MM.1S (cell line): ENCODE measurements at regions not wholly inside any gene's neighbourhood (a gene's known extent, or its start where the extent isn't known, plus 50 kb on each side); places are given as distances from the start of the nearest gene placed in this dataset.

Experiments used
- DNase-seq: peaks from one replicate; pipeline ENCODE4 v3.0.0-alpha.2; 2015
- H2AFZ ChIP-seq: fragments of 300-600 bp; sonication (generic); 2 replicates; pipeline ENCODE4 v1.6.0; 2016; ENCODE audit warnings: antibody characterized with exemption, low read length
- H3F3A ChIP-seq: fragments of 300-600 bp; sonication (generic); 2 replicates; pipeline ENCODE4 v1.6.1; 2016; ENCODE audit warnings: mild to moderate bottlenecking, antibody characterized with exemption, low read length, moderate library complexity, mixed read lengths; ENCODE audit not compliant: insufficient read depth
- H3K27ac ChIP-seq: fragments of 300-600 bp; sonication (generic); 2 replicates; pipeline ENCODE4 v1.5.1; 2016; ENCODE audit warnings: mild to moderate bottlenecking, low read length
- H3K27me3 ChIP-seq: fragments of 300-600 bp; sonication (generic); replicated peaks from 2 replicates; pipeline ENCODE4 v1.6.0; 2016; ENCODE audit warnings: low read length; ENCODE audit not compliant: insufficient read depth
- H3K36me3 ChIP-seq: fragments of 300-600 bp; sonication (generic); replicated peaks from 2 replicates; pipeline ENCODE4 v1.6.1; 2016; ENCODE audit warnings: mild to moderate bottlenecking, low read length, mixed read lengths; ENCODE audit not compliant: insufficient read depth
- H3K4me1 ChIP-seq: fragments of 300-600 bp; sonication (generic); 2 replicates; pipeline ENCODE4 v1.6.1; 2016; ENCODE audit warnings: low read length, mixed read lengths
- H3K4me2 ChIP-seq: fragments of 300-600 bp; sonication (generic); 2 replicates; pipeline ENCODE4 v1.6.0; 2016; ENCODE audit warnings: low read depth, low read length
- H3K4me3 ChIP-seq: fragments of 300-600 bp; sonication (generic); 2 replicates; pipeline ENCODE4 v1.5.1; 2016; ENCODE audit warnings: low read length, mixed read lengths
- H3K79me2 ChIP-seq: fragments of 300-600 bp; sonication (generic); 2 replicates; pipeline ENCODE4 v1.6.1; 2016; ENCODE audit warnings: mixed run types, low read length, mixed read lengths
- H3K9ac ChIP-seq: fragments of 300-600 bp; sonication (generic); 2 replicates; pipeline ENCODE4 v1.6.1; 2016; ENCODE audit warnings: low read length, mixed read lengths
- H3K9me2 ChIP-seq: fragments of 300-600 bp; sonication (generic); replicated peaks from 2 replicates; pipeline ENCODE4 v1.6.1; 2016; ENCODE audit warnings: mild to moderate bottlenecking, low read length, mixed read lengths; ENCODE audit not compliant: insufficient read depth
- H3K9me3 ChIP-seq: fragments of 300-600 bp; sonication (generic); replicated peaks from 2 replicates; pipeline ENCODE4 v1.6.1; 2016; ENCODE audit warnings: mild to moderate bottlenecking, low read length, mixed read lengths; ENCODE audit not compliant: insufficient read depth
- H4K20me1 ChIP-seq: fragments of 300-600 bp; sonication (generic); 2 replicates; pipeline ENCODE4 v1.6.1; 2016; ENCODE audit warnings: mild to moderate bottlenecking, low read length, moderate library complexity, mixed read lengths; ENCODE audit not compliant: insufficient read depth
- CTCF ChIP-seq: fragments of 300-600 bp; sonication (generic); IDR thresholded peaks from 2 replicates; pipeline ENCODE4 v1.5.1; 2016; ENCODE audit warnings: antibody characterized with exemption, low read length, mixed read lengths
- EZH2 ChIP-seq: fragments of 300-600 bp; sonication (generic); optimal IDR thresholded peaks from 2 replicates; pipeline ENCODE3; 2017; ENCODE audit warnings: low read depth, mild to moderate bottlenecking, antibody characterized with exemption, low read length, mixed read lengths
- EZH2phosphoT487 ChIP-seq: fragments of 300-600 bp; sonication (generic); IDR thresholded peaks from 2 replicates; pipeline ENCODE4 v1.6.1; 2018; ENCODE audit warnings: antibody characterized with exemption, low read length

DNA sequence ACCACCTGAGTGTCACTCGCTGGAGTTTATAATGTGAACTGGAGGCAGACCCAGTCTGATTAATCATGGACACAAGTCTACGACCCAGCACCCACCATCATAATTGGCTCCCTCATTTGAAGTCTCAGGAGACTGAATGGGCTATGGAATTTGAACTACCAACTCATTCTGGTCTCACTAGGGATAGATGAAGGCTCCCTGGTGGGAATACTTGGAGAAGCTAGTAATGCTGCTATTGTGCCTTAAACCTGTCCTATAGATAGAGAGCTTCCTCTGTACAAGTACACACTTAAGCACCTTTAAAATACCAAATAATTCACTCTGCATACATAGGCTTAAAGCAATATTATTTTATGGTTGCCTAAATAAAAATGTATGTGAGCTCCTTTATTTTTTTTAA, 90.8 kb upstream of the SMARCAD1 start:
- Histone ChIP-seq H3K79me2 (no peaks in the 10 kb centered on the region), H3K27ac (no peak overlapping the region), H3K9me3 (no peaks in the 10 kb centered on the region), H3K4me2 (no peak overlapping the region), H3F3A (no peaks in the 10 kb centered on the region), H3K36me3 (no peaks in the 10 kb centered on the region), H3K4me3 (no peak overlapping the region), H2AFZ (no peak overlapping the region), H3K4me1 (no peaks in the 10 kb centered on the region), H3K9me2 (no peaks in the 10 kb centered on the region), H4K20me1 (no peaks in the 10 kb centered on the region), H3K9ac (no peak overlapping the region), H3K27me3 (no peaks in the 10 kb centered on the region)
- no peak for TF ChIP-seq CTCF
- DNase-seq = no peak

DNA sequence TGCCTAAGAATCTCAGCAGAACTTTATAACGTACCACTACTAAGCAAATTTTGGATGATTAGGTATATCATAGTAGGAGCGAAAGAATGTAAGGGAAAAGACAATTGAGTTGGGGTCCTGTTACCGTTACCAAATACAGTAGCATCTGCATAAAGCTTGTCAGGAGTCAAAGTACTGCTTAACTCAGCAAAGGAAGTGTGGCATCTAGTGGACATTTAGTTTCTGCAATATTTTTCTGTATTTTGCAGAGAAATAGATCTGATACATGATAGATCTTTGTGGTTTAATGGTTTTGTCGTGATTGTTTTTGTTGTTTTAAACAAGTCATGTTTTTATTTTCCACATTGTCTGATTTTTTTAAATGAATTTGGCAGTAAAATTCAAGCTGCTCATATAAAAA, 81.0 kb upstream of the SMARCAD1 start:
- H3K27me3 ChIP-seq = no peaks in the 10 kb centered on the region
- H3K27ac ChIP-seq = no peak overlapping the region
- no peaks in the 10 kb centered on the region for H3K9me3 ChIP-seq
- no peak overlapping the region for H3K4me3 ChIP-seq
- no peak overlapping the region for H2AFZ ChIP-seq
- no peaks in the 10 kb centered on the region for H3F3A ChIP-seq
- DNase-seq = peak; percentile 33
- no peaks in the 10 kb centered on the region for H4K20me1 ChIP-seq
- no peaks in the 10 kb centered on the region for H3K36me3 ChIP-seq
- H3K79me2 ChIP-seq = no peaks in the 10 kb centered on the region
- TF ChIP-seq CTCF (peak; percentile 35), EZH2phosphoT487 (no peak), EZH2 (no peak)
- no peaks in the 10 kb centered on the region for H3K9me2 ChIP-seq
- no peak overlapping the region for H3K9ac ChIP-seq
- H3K4me1 ChIP-seq = no peaks in the 10 kb centered on the region
- no peak overlapping the region for H3K4me2 ChIP-seq

DNA sequence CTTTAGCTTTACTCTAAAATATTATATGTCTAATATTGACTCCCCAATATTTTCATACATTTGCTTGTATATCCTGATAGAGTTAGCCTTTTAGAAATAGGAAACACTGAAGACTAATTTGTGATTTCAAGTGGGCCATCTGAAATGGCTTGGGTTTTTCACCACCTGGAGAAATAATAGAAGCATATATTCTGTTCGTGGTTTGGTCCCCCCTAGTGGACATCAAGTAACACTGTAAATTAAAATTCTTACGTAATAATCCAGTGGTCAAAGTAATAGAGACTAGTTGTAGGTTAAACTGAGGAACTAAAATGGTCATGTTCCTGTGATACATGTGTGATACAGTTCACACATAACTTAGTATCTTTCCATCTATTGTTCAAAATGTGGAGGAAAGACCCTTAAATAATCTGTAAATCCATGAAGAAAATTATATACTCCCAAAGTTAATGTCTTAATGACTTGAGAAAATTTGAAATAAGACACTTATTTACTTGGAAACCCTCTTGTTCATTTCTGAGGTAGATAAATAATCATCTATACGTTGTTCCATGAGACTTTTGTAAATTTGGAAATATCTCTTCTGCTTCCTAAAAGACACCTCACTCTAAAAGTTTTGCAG, 79.8 kb upstream of the SMARCAD1 start:
- Histone ChIP-seq H3K36me3 (no peaks in the 10 kb centered on the region), H3K9me3 (no peaks in the 10 kb centered on the region), H3K27ac (no peak overlapping the region), H3K4me2 (no peak overlapping the region), H3K27me3 (no peaks in the 10 kb centered on the region), H3K79me2 (no peaks in the 10 kb centered on the region), H3K4me1 (no peaks in the 10 kb centered on the region), H2AFZ (no peak overlapping the region), H3F3A (no peaks in the 10 kb centered on the region), H3K4me3 (no peak overlapping the region), H4K20me1 (no peaks in the 10 kb centered on the region), H3K9me2 (no peaks in the 10 kb centered on the region), H3K9ac (no peak overlapping the region)
- DNase-seq = peak; percentile 43
- TF ChIP-seq CTCF (peak; percentile 61), EZH2 (no peak)
